ENCODE measurements at regions not wholly inside any gene's neighbourhood (a gene's known extent, or its start where the extent isn't known, plus 50 kb on each side); places are given as distances from the start of the nearest gene placed in this dataset.

GRCh38 chr10:31754803-31755624 lies 173.6 kb downstream of the ARHGAP12 start:
- DNase-seq: peak in 2 of 58 donors; percentile 11 to 13

DNA sequence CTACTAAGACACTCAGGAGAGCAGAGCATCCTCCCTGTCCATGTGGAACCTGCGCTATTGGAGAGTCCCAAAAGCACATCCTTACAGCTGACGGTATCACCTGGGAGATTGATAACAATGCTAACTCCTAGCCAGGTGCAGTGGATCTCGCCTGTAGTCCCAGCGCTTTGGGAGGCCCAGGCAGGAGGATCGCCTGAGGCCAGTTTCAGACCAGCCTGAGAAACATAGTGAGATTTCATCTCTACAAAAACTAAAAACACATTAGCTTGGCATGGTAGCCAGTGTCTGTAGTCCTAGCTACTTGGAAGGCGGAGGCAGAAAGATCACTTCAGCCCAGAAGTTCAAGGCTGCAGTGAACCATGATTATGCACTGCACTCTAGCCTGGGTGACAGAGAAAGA lies 174.9 kb downstream of the ARHGAP12 start:
- no peak for DNase-seq

DNA sequence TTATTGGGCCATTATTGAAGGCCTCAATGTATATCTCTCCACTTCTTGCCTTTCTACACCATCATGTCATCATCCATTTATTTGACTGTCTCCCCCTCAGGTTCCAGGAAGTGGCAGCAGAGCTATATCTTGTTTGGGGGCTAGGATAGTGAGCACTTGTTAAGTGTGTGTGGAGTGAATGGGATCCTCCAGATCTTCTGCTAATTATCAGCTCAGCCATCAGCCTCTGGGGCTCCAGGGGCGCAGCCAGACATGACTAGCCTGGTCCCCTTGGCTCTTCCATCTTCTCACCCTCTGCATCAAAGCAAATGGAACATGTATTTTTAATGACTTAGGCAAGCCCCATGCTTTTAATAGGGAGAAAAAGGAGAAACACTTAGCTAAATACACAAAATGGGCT lies 176.5 kb downstream of the ARHGAP12 start:
- no peak for DNase-seq

DNA sequence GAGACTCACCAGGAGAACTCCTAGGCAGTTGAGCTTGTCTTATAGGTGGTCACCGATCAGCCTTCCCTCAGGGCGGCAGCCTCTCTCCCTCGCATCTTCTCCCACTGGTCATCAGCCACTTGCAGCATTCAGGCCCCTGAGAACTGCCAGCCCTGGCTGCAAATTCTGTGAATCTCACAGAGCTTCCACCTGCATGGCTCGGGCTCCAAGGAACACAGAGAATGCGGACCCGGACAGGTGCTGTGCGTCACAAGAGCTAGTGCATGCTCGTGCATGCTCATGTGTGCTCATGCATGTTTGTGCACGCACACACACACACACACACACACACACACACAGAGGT lies 176.9 kb downstream of the ARHGAP12 start:
- DNase-seq: peak in 1 of 58 donors; percentile 41

GRCh38 chr10:31751051-31751737 lies 177.4 kb downstream of the ARHGAP12 start:
- DNase-seq: peak in 8 of 58 donors; percentile 10 to 42 (median 29)

DNA sequence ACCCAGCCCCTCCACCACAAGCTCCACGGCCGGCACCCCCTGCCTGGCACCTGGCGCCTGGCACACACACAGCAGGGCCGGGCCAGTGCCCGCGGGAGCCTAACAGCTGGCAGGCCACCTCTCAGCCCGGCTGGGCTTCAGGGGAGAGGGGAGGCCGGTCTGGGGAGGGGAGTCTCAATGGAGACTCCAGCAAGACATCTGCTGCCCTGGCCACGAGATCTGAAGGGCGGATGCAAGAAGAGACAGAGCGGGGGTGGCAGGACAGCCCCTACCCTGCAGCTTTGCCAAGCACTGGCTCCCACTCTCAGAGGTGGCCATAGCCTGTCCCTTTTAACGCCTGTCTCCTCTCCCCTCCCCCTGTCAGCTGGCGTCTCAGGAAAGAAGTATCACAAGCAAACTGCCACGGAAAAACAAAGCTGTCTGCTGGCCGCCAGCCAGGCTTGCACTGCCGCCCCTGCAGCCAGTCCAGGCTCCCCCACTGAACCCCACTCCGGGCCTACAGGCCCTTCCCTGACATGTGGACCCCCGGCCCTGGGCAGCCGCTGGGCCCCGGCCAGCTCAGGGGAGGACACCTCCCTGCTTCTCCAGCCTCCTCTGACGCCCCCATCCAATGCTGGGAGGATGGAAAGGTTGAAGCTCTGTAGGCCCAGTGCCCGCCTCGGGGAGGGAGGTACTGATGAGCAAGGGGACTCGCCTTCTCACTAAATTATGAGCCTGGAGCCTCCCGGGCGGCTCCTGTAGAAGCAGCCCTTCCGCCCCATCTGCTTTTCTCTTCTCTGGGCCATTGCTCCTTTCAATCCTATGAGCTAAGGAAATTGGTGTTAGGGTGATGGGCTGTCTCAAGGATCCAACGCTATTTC lies 178.4 kb downstream of the ARHGAP12 start:
- DNase-seq: peak in 49 of 58 donors; percentile 29 to 72 (median 51)

DNA sequence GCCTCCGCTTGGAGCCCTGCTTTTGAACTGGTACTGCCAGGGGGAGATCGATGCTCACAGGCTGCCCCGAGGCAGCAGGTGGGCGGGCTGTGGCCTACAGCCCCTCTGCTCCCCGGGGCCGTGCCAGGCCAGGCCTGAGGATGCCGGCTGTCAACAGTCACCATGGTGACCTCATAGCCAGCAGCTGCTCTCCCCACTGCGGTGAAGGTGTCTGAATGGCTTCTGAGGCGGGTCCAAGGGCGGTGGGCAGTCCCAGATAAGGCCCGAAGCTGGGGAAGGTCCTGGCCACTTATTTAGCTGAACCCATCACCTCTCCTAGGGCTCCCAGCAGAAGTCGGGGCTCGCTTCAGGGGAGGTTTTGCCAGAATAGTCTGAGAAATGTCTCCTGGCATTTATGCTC lies 179.3 kb downstream of the ARHGAP12 start:
- peak in 2 of 58 donors; percentile 10 to 16 for DNase-seq

DNA sequence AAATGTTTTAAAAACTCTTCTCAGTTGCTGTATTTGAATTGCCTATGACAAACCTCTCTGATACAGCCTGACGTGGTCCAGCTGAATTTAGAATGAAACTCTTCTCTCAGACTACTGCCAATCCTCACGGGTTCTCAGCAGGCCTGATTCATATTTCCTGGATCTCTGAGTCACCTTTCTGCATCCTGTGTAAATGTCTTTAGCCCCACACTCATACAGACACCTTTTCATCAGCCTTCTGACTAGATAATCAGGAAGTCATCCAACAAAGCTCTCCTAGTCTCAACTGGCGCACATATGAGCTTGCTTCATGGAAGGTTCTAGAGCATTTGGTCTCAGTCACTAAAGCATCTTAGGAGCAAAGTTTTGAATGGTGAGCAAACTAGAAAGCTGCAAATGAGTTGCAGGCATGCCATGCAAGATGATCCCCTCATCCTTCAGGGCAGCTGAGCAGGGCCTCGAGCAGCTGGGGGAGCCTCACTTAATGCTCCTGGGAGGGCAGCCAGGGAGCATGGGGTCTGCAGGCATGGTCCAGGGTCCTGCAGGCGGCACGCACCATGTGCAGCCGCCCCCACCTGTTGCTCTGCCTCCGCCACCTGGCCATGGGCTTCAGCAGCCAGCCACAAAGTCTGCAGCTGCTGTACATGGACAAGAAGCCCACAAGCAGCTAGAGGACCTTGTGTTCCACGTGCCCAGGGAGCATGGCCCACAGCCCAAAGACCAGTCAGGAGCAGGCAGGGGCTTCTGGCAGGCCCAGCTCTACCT lies 182.8 kb downstream of the ARHGAP12 start:
- DNase-seq: no peak

- no peak for DNase-seq
Measured at GRCh38 chr10:31744025-31744424, 184.6 kb downstream of the ARHGAP12 start.

DNA sequence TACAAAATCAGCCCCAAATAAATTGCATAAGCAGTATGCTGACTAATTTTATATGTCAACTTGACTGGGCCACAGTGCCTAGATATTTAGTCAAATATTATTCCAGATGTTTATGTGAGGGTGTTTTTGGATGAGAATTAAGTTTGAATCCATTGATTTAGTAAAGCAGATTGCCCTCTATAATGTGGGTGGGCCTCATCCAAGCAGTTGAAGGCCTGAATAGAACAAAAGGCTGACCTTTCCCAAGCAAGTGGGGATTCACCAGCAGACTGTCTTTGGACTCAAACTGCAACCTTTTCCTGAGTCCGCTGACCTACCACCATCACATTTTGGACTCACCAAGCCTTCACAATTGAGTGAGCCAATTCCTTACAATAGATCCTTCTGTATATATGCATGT lies 186.4 kb downstream of the ARHGAP12 start:
- no peak for DNase-seq

DNA sequence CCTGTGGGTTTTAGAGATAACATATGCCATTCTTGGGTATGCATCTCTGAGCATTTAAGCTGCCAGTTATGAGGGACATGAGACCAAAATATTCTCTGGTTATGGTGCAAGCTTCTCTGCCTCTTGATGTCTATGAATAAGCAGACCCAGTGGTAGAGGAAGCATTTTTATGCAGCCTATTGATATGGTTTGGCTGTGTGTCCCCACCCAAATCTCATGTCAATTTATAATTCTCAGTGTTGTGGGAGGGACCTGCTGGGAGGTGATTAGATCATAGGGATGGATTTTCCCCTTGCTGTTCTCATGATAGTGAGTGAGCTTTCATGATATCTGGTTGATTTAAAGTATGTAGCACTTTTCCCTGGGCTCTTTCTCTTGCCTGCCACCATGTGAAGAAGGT lies 187.2 kb downstream of the ARHGAP12 start:
- no peak for DNase-seq

GRCh38 chr10:31739711-31740110 lies 188.9 kb downstream of the ARHGAP12 start:
- no peak for DNase-seq

DNA sequence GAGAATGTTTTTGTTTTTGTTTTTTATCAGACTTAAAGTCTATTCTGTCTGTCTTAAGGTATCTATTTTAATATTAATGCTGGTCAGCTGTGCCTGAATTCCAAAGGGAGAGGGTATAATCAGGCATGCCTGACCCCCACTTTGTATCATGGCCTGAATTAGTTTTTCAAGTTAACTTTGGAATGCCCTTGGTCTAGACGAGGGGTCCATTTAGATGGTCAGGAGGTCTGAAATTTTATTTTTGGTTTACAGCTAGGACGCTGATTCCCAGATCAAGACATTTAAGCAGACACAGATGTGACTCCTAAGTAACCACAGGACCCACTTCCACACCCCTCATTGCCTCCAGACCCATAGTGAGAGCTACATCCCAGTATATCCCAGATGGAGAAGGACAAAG lies 189.5 kb downstream of the ARHGAP12 start:
- DNase-seq: no peak

DNA sequence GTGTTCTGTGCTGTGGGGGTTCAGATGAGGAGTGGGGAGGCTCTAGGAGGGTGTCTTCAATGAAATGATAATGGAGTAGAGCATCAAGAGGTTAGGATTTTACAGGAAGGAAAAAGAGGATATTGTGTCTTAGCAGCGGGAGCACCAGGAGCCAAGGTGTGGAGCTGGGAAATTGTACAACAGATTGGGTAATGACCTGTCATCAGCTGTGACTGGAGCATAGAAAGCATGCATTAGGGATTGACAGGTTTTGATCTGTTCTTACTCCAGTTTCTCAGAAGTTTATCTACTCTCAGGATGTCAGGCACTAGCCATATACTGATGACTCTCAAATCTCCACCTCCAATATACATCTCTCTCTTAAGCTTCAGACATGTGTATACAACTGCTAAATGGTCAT lies 196.9 kb downstream of the ARHGAP12 start:
- DNase-seq: no peak

DNA sequence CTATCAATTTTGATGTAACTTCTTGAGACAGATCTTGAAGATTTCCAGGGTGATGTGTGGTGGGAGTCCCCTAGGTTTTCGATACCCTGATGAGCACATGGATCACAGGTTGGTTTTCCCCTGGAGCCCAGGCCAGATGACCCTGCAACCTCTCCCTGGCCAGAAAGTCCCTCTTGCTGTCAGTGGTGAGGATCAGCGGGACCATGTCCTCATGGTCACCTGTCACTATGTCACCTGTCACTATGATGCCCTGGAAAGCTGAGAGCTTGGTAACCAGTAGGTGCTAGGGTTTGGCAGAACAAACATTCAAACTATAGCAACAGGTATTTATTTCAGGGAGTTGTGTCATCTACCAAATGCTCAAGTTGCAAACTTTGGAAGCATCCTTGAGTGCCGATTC lies 197.9 kb downstream of the ARHGAP12 start:
- no peak for DNase-seq

DNA sequence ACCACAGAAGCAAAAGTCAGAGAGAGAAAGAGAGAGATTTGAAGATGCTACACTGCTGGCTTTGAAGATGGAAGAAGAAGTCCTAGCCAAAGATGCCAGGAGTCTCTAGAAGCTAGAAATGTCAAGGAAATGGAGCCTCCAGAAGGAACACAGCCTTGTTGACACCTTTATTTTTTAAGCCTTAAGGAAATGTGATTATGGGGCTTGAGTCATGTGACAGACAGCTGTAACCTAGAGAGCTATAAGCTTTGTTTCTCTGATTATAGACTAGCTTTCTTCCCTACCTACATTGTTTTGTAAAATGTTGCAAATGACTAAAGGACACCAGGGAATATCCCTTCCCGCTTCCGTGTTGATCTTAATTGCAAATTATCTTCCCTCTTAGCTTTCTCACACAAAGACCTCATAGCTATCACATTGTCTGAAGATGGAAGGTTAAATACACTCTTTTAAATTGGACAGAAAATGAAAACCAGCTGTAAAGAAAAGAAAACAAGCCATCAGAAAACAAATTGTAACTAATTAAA lies 199.9 kb downstream of the ARHGAP12 start:
- no peak for DNase-seq

- no peak for DNase-seq
Measured at GRCh38 chr10:31725436-31725835, 203.2 kb downstream of the ARHGAP12 start.

DNA sequence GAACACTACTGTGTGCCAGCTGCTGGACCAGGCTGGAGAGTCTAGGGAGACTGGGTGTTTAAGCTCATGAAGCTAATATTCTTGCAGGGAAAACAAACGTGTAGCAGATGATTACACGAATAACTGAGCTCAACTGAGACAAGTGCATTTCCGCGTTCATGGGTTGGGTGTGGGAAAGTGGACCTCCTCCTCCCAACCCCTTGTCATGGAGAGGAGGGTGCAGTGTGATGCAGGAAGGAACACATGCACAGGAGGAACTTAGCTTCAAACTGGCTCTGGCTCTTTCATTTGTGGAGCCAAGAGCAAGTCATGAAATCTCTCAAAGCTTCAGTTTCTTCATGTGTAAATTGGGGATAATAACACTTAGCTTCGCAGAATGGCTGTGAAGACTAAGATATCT lies 204.3 kb downstream of the ARHGAP12 start:
- no peak for DNase-seq

DNA sequence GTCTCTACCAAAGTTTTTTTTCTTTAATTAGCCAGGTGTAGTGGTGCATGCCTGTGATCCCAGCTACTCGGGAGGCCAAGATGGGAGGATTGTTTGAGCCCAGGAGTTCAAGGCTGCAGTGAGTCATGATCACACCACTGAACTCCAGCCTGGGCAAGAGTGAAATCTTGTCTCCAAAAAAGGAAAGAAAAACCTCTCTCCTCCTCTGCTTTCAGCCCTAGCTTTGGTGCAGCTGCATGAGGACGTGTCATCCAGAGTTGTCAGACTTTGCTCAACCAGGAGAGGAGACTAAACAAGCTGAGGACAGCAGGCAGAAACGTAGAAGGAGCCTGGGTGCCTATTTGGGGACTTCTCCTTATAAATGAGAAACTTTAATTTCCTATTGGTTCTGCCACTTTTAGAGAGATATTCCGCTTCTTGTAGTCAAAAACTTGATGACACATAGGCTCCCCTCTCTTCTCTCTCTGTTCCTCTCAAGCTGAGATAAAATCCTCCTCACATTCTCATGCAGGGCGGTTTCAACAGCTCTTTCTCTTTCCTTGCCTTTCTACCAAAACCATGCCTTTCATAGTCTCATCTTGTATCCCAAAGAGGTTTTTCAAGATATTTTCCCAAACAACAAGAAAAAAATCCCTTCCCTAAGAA lies 205.4 kb downstream of the ARHGAP12 start:
- no peak for DNase-seq

DNA sequence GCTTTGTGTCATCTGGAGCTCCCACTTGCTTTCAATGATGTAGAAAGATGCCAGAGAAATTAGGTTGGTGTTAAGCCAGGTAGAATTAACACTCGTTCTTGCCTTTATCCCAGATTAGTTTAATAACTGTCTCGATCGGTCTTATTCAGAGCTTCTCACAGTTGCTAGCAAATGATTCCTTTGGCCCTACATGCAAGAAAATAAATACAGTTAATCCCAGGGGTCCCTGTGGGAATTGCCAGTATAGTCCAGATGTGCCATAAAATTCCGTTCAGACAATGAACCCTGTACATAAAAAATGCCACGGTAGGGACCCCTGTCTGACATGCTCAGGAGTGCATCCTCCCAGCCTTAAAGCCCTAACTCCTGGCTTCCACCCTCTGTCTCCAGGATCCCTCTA lies 207.5 kb downstream of the ARHGAP12 start:
- DNase-seq: no peak

Measured in anterior cingulate cortex (tissue), 58 donors.